Activated CD8-positive, alpha-beta memory T cell treated with anti-CD3 and anti-CD28 coated beads for 24 hours (primary cell): ENCODE measurements at regions not wholly inside any gene's neighbourhood (a gene's known extent, or its start where the extent isn't known, plus 50 kb on each side); places are given as distances from the start of the nearest gene placed in this dataset.
"Not testable (repeated sequence)": the region's sequence is repeated elsewhere in the genome, so short reads cannot be mapped to it uniquely, and the experiment has no call there.

Experiments used
- DNase-seq: peaks from one replicate; pipeline ENCODE4 v3.0.0-alpha.2; 2020

GRCh38 chr2:16390561-16390960, 275.1 kb downstream of the CYRIA start:
- no peak for DNase-seq

- no peak for DNase-seq
Measured at GRCh38 chr2:16389611-16390010, 276.0 kb downstream of the CYRIA start.

- DNase-seq, result not testable (repeated sequence)
Measured at GRCh38 chr2:16388199-16388830, 277.3 kb downstream of the CYRIA start.

- DNase-seq, result no peak
Measured at GRCh38 chr2:16387461-16387984, 278.1 kb downstream of the CYRIA start.

- no peak for DNase-seq
Measured at GRCh38 chr2:16386431-16386830, 279.2 kb downstream of the CYRIA start.

GRCh38 chr2:16386031-16386430, 279.6 kb downstream of the CYRIA start:
- no peak for DNase-seq

- no peak for DNase-seq
Measured at GRCh38 chr2:16385341-16385740, 280.3 kb downstream of the CYRIA start.

GRCh38 chr2:16383411-16383810, 282.2 kb downstream of the CYRIA start:
- no peak for DNase-seq

GRCh38 chr2:16382451-16382850, 283.2 kb downstream of the CYRIA start:
- no peak for DNase-seq

- no peak for DNase-seq
Measured at GRCh38 chr2:16381511-16381910, 284.1 kb downstream of the CYRIA start.

- DNase-seq, result not testable (repeated sequence)
Measured at GRCh38 chr2:16379901-16380300, 285.7 kb downstream of the CYRIA start.

- DNase-seq, result not testable (repeated sequence)
Measured at GRCh38 chr2:16379061-16379460, 286.6 kb downstream of the CYRIA start.

GRCh38 chr2:16378031-16378430, 287.6 kb downstream of the CYRIA start:
- DNase-seq, result no peak

- DNase-seq, result no peak
Measured at GRCh38 chr2:16375981-16376380, 289.7 kb downstream of the CYRIA start.

- DNase-seq, result no peak
Measured at GRCh38 chr2:16375351-16375750, 290.3 kb downstream of the CYRIA start.

GRCh38 chr2:16374671-16375070, 291.0 kb downstream of the CYRIA start:
- no peak for DNase-seq

GRCh38 chr2:16373341-16373740, 292.3 kb downstream of the CYRIA start:
- DNase-seq, result no peak

- no peak for DNase-seq
Measured at GRCh38 chr2:16371751-16372150, 293.9 kb downstream of the CYRIA start.

- DNase-seq, result no peak
Measured at GRCh38 chr2:16368951-16369350, 296.7 kb downstream of the CYRIA start.

GRCh38 chr2:16368328-16368727, 297.3 kb downstream of the CYRIA start:
- DNase-seq, result no peak

- no peak for DNase-seq
Measured at GRCh38 chr2:16365366-16365765, 300.3 kb downstream of the CYRIA start.

- no peak for DNase-seq
Measured at GRCh38 chr2:16363581-16363980, 302.1 kb downstream of the CYRIA start.

GRCh38 chr2:16362611-16363010, 303.0 kb downstream of the CYRIA start:
- DNase-seq, result no peak

GRCh38 chr2:16361261-16361995, 304.2 kb downstream of the CYRIA start:
- DNase-seq, result no peak
